ENCODE measurements at regions not wholly inside any gene's neighbourhood (a gene's known extent, or its start where the extent isn't known, plus 50 kb on each side); places are given as distances from the start of the nearest gene placed in this dataset.

- TF ChIP-seq CTCF (IDR thresholded peaks at IDR 0.05): no peak
- no peak for TF ChIP-seq EP300 (IDR thresholded peaks at IDR 0.05)
- TF ChIP-seq POLR2A (IDR thresholded peaks at IDR 0.05): no peak
Observed at GRCh38 chr1:106524631-106525030, 531.8 kb upstream of the PRMT6 start.
